Lung microvascular endothelial cell (primary cell): ENCODE measurements at regions not wholly inside any gene's neighbourhood (a gene's known extent, or its start where the extent isn't known, plus 50 kb on each side); places are given as distances from the start of the nearest gene placed in this dataset.

Source experiments
- DNase-seq, 2 donors: peaks; one replicate each; pipeline versions ENCODE4 v3.0.0 to v3.0.0-alpha.2; 2010; ENCODE audit warnings: low read depth in 2 of 2

- DNase-seq, result no peak
Observed at GRCh38 chr7:113483657-113484056, 365.3 kb upstream of the SMIM30 start.

GRCh38 chr7:113480537-113480936 lies 362.2 kb upstream of the SMIM30 start:
- DNase-seq, result no peak

GRCh38 chr7:113464096-113464855 lies 345.9 kb upstream of the SMIM30 start:
- no peak for DNase-seq

- DNase-seq, result no peak
Observed at GRCh38 chr7:113460067-113460466, 341.7 kb upstream of the SMIM30 start.

GRCh38 chr7:113456533-113456932 lies 338.2 kb upstream of the SMIM30 start:
- DNase-seq, result no peak

- DNase-seq, result no peak
Observed at GRCh38 chr7:113454597-113455169, 336.3 kb upstream of the SMIM30 start.

GRCh38 chr7:113452245-113452644 lies 333.9 kb upstream of the SMIM30 start:
- DNase-seq, result no peak

- no peak for DNase-seq
Observed at GRCh38 chr7:113446791-113447190, 328.4 kb upstream of the SMIM30 start.

GRCh38 chr7:113446391-113446790 lies 328.0 kb upstream of the SMIM30 start:
- DNase-seq, result no peak

GRCh38 chr7:113444261-113444660 lies 325.9 kb upstream of the SMIM30 start:
- DNase-seq, result no peak

- no peak for DNase-seq
Observed at GRCh38 chr7:113440173-113440572, 321.8 kb upstream of the SMIM30 start.

- DNase-seq, result no peak
Observed at GRCh38 chr7:113431406-113431805, 313.1 kb upstream of the SMIM30 start.

- DNase-seq, result no peak
Observed at GRCh38 chr7:113424185-113424817, 305.9 kb upstream of the SMIM30 start.

GRCh38 chr7:113421696-113422330 lies 303.5 kb upstream of the SMIM30 start:
- DNase-seq, result peak; percentile 79 to 86

- no peak for DNase-seq
Observed at GRCh38 chr7:113414401-113415035, 296.2 kb upstream of the SMIM30 start.

GRCh38 chr7:113412410-113412809 lies 294.1 kb upstream of the SMIM30 start:
- no peak for DNase-seq

- DNase-seq, result no peak
Observed at GRCh38 chr7:113410796-113411195, 292.4 kb upstream of the SMIM30 start.

GRCh38 chr7:113408999-113409398 lies 290.6 kb upstream of the SMIM30 start:
- no peak for DNase-seq

- no peak for DNase-seq
Observed at GRCh38 chr7:113405296-113406056, 287.1 kb upstream of the SMIM30 start.

GRCh38 chr7:113404245-113404644 lies 285.9 kb upstream of the SMIM30 start:
- DNase-seq, result peak in 1 of 2 donors; percentile 2

- no peak for DNase-seq
Observed at GRCh38 chr7:113402482-113402881, 284.1 kb upstream of the SMIM30 start.
